OCI-LY7 (cell line): ENCODE measurements at regions not wholly inside any gene's neighbourhood (a gene's known extent, or its start where the extent isn't known, plus 50 kb on each side); places are given as distances from the start of the nearest gene placed in this dataset.

Source experiments
- BruUV-seq: library from RNA; stranded (reverse); fragments of 400-500 nt; replicated peaks from 2 replicates; lab custom pipeline; 2021; lab: Mats Ljungman, UMichigan
- CTCF ChIA-PET: fragments of 300-600 bp; sonication (Branson Sonifier 250); formaldehyde crosslinking; loops from one replicate; lab custom pipeline; 2022; ENCODE audit warnings: antibody characterized with exemption; ENCODE audit not compliant: unreplicated experiment; lab: Charles Lee
- POLR2A ChIA-PET: fragments of 300-600 bp; sonication (Branson Sonifier 250); formaldehyde crosslinking; loops from one replicate; lab custom pipeline; 2022; ENCODE audit warnings: antibody characterized with exemption; lab: Charles Lee
- DNase-seq: peaks from one replicate; pipeline ENCODE4 v3.0.0-alpha.2; 2015; ENCODE audit warnings: low spot score
- H2AFZ ChIP-seq: fragments of 200-600 bp; sonication (generic), shearing (Covaris generic); 2 replicates; pipeline ENCODE4 v1.6.1; 2014; ENCODE audit warnings: mild to moderate bottlenecking, antibody characterized with exemption, low read length, moderate library complexity
- H3K27ac ChIP-seq: fragments of 200-600 bp; sonication (generic); 2 replicates; pipeline ENCODE4 v1.5.1; 2014; ENCODE audit warnings: mixed run types, low read depth, mild to moderate bottlenecking, moderate library complexity, low read length, inconsistent platforms; ENCODE audit not compliant: poor library complexity, severe bottlenecking
- H3K36me3 ChIP-seq: fragments of 200-600 bp; sonication (generic); 2 replicates; pipeline ENCODE4 v1.6.1; 2014; ENCODE audit warnings: mild to moderate bottlenecking, antibody characterized with exemption, low read length, moderate library complexity, mixed read lengths; ENCODE audit not compliant: insufficient read depth
- H3K4me1 ChIP-seq: fragments of 200-600 bp; sonication (generic); 2 replicates; pipeline ENCODE4 v1.5.1; 2014; ENCODE audit warnings: mild to moderate bottlenecking, low read length; ENCODE audit not compliant: insufficient read depth, poor library complexity, severe bottlenecking
- H3K4me2 ChIP-seq: fragments of 200-600 bp; sonication (generic); 2 replicates; pipeline ENCODE4 v1.6.1; 2014; ENCODE audit warnings: mild to moderate bottlenecking, low read length
- H3K4me3 ChIP-seq: fragments of 200-600 bp; sonication (generic); 2 replicates; pipeline ENCODE4 v1.5.1; 2014; ENCODE audit warnings: mild to moderate bottlenecking, low read depth, low read length; ENCODE audit not compliant: poor library complexity, severe bottlenecking
- H3K79me2 ChIP-seq: fragments of 200-600 bp; sonication (generic); 2 replicates; pipeline ENCODE4 v1.6.1; 2016; ENCODE audit warnings: low read depth, mild to moderate bottlenecking, low read length, moderate library complexity, mixed read lengths; ENCODE audit not compliant: insufficient read depth
- H3K9me2 ChIP-seq: fragments of 200-600 bp; sonication (generic); 2 replicates; pipeline ENCODE4 v1.6.1; 2016; ENCODE audit warnings: mild to moderate bottlenecking, low read length, mixed read lengths; ENCODE audit not compliant: insufficient read depth
- H3K9me3 ChIP-seq: fragments of 200-600 bp; sonication (generic); 2 replicates; pipeline ENCODE4 v1.6.1; 2014; ENCODE audit warnings: mild to moderate bottlenecking, mixed run types, low read length, mixed read lengths
- H4K20me1 ChIP-seq: fragments of 200-600 bp; sonication (generic); 2 replicates; pipeline ENCODE4 v1.6.1; 2014; ENCODE audit warnings: mild to moderate bottlenecking, antibody characterized with exemption, low read length, moderate library complexity, mixed read lengths; ENCODE audit not compliant: insufficient read depth
- CTCF ChIP-seq: fragments of 200-600 bp; sonication (generic); conservative IDR thresholded peaks from 2 replicates; pipeline ENCODE4 v1.5.1; 2014; ENCODE audit warnings: mild to moderate bottlenecking, antibody characterized with exemption, low read length, moderate library complexity, mixed read lengths
- EZH2phosphoT487 ChIP-seq: fragments of 200-600 bp; sonication (generic); IDR thresholded peaks from 2 replicates; pipeline ENCODE4 v1.6.1; 2018; ENCODE audit warnings: low read depth, borderline replicate concordance, mild to moderate bottlenecking, mixed run types, antibody characterized with exemption, low read length, moderate library complexity, mixed read lengths
- intact Hi-C: fragments of 100-400 bp; cut with micrococcal nuclease; formaldehyde crosslinking; loops from one replicate; pipeline ENCODE4 v1.10.0; 2022; ENCODE audit not compliant: unreplicated experiment

GRCh38 chr2:147515213-147515612, 329.6 kb upstream of the ACVR2A start:
- no peaks in the 10 kb centered on the region for H3K4me1 ChIP-seq
- DNase-seq: no peak
- no peaks in the 10 kb centered on the region for H3K9me3 ChIP-seq
- BruUV-seq: no TSS peak
- no peaks in the 10 kb centered on the region for H3K79me2 ChIP-seq
- ChIA-PET CTCF (interaction anchor here (0.6 kb wide), 1 partner anchor 994 kb away, joined by 3 read pairs; no protein-coding TSS in a partner anchor), POLR2A (interaction anchor here (0.5 kb wide), 1 partner anchor 1273 kb away, joined by 4 read pairs; no protein-coding TSS in a partner anchor)
- no peak overlapping the region for H3K4me3 ChIP-seq
- H3K9me2 ChIP-seq: no peaks in the 10 kb centered on the region
- no peaks in the 10 kb centered on the region for H3K36me3 ChIP-seq
- no peaks in the 10 kb centered on the region for H4K20me1 ChIP-seq
- H3K4me2 ChIP-seq: no peak overlapping the region
- intact Hi-C loops: no loop called here
- no peak overlapping the region for H2AFZ ChIP-seq
- no peak overlapping the region for H3K27ac ChIP-seq
- TF ChIP-seq CTCF: no peak
- no peak for TF ChIP-seq EZH2phosphoT487

DNA sequence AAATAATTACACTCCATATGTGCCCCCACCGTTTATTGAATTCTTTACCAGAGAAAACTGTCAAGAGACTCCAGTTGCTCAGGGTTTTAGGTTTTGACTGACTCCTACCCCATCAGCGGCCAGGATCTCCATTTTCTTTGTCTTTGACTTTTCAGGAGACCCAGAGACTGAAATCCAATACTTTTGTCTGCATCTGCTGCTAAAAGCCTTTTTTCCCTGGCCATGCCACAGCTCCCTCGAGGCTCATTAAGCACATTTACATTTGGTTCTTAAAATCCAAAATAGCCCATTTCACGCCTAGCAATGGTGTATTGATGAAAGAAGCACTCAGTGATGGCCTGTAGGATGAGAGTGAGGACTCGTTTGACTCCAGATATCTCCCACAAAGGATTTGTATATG, 332.6 kb upstream of the ACVR2A start:
- BruUV-seq: no TSS peak
- CTCF ChIA-PET: no interaction called here
- Histone ChIP-seq H3K79me2 (no peaks in the 10 kb centered on the region), H3K4me2 (no peak overlapping the region), H3K9me2 (no peaks in the 10 kb centered on the region), H3K36me3 (no peaks in the 10 kb centered on the region), H3K4me3 (no peak overlapping the region), H3K27ac (no peak overlapping the region), H2AFZ (no peak overlapping the region), H3K9me3 (no peaks in the 10 kb centered on the region), H4K20me1 (no peaks in the 10 kb centered on the region), H3K4me1 (no peaks in the 10 kb centered on the region)
- no peak for DNase-seq
- TF ChIP-seq CTCF (no peak), EZH2phosphoT487 (no peak)
- POLR2A ChIA-PET: no interaction called here
- intact Hi-C loops: no loop called here

DNA sequence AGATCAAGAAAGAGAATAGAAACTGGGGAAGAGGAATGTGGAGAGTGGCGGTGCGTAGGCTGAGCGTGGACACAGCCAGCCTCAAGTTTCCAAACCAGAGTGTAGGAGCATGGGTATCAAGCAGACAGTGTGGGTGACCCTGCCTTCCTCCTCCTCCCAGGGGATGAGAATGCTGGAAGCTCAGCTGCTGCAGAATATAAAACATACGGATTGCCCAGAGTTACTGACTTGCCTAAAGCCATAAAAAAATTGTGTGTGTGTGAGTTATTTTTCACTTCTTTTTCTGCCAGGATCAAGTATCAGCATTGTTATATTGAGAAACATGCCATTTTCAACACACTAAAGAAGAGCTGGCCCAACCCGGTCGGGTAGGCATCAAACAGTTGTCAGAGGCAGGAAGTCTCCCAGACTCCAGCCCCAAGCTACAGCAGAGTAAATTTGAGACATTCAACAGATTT, 333.3 kb upstream of the ACVR2A start:
- ChIA-PET CTCF (no interaction called here), POLR2A (no interaction called here)

More for the DNA sequence above, 333.3 kb upstream of the ACVR2A start:
- TF ChIP-seq EZH2phosphoT487 (no peak), CTCF (no peak)
- Histone ChIP-seq H3K36me3 (no peaks in the 10 kb centered on the region), H2AFZ (no peak overlapping the region), H3K79me2 (no peaks in the 10 kb centered on the region), H3K27ac (no peak overlapping the region), H4K20me1 (no peaks in the 10 kb centered on the region), H3K4me1 (no peaks in the 10 kb centered on the region), H3K9me3 (no peaks in the 10 kb centered on the region), H3K4me3 (no peak overlapping the region), H3K9me2 (no peaks in the 10 kb centered on the region), H3K4me2 (no peak overlapping the region)
- BruUV-seq: no TSS peak
- no peak for DNase-seq
- intact Hi-C loops: no loop called here
